BJ (cell line): ENCODE measurements at regions not wholly inside any gene's neighbourhood (a gene's known extent, or its start where the extent isn't known, plus 50 kb on each side); places are given as distances from the start of the nearest gene placed in this dataset.

Experiments
- CTCF ChIA-PET: fragments of 350-600 bp; formaldehyde crosslinking; extraction: SDS; loops from one replicate; lab custom pipeline; 2021; ENCODE audit warnings: antibody characterized with exemption, inconsistent platforms; lab: Yijun Ruan, JAX
- POLR2A ChIA-PET: fragments of 300-600 bp; sonication (Branson Sonifier 250); formaldehyde crosslinking; extraction: SDS; loops from one replicate; lab custom pipeline; 2021; ENCODE audit warnings: antibody characterized with exemption; lab: Charles Lee
- DNase-seq: peaks from one replicate; pipeline ENCODE4 v3.0.0-alpha.2; 2011; ENCODE audit warnings: low read depth
- H3K27me3 ChIP-seq: 2 replicates; pipeline ENCODE4 v1.6.0; 2011; ENCODE audit warnings: low read length; ENCODE audit not compliant: control insufficient read depth, insufficient read depth
- H3K36me3 ChIP-seq: 2 replicates; pipeline ENCODE4 v1.5.1; 2011; ENCODE audit warnings: low read length; ENCODE audit not compliant: control insufficient read depth, insufficient read depth
- H3K4me3 ChIP-seq: 2 replicates; pipeline ENCODE4 v1.5.1; 2011; ENCODE audit warnings: low read depth, mild to moderate bottlenecking, control low read depth, low read length
- TF ChIP-seq, protein P1 (sequence below): IDR thresholded peaks from 2 replicates; pipeline ENCODE4 v1.5.1; 2011; ENCODE audit warnings: low read depth, mild to moderate bottlenecking, control low read depth, inconsistent platforms, low read length, moderate library complexity; ENCODE audit not compliant: insufficient read depth

GRCh38 chr9:18208166-18209059 is 265.5 kb upstream of the ADAMTSL1 start:
- Histone ChIP-seq H3K4me3 (no peak overlapping the region), H3K27me3 (peaks cover 3% of the 10 kb centered on the region), H3K36me3 (no peaks in the 10 kb centered on the region)
- POLR2A ChIA-PET: no interaction called here
- CTCF ChIA-PET: interaction anchor here (0.6 to 2.2 kb wide), 15 partner anchors 14 to 690 kb away, joined by 3 to 21 read pairs (median 3); no protein-coding TSS in a partner anchor
- TF ChIP-seq, protein P1, sequence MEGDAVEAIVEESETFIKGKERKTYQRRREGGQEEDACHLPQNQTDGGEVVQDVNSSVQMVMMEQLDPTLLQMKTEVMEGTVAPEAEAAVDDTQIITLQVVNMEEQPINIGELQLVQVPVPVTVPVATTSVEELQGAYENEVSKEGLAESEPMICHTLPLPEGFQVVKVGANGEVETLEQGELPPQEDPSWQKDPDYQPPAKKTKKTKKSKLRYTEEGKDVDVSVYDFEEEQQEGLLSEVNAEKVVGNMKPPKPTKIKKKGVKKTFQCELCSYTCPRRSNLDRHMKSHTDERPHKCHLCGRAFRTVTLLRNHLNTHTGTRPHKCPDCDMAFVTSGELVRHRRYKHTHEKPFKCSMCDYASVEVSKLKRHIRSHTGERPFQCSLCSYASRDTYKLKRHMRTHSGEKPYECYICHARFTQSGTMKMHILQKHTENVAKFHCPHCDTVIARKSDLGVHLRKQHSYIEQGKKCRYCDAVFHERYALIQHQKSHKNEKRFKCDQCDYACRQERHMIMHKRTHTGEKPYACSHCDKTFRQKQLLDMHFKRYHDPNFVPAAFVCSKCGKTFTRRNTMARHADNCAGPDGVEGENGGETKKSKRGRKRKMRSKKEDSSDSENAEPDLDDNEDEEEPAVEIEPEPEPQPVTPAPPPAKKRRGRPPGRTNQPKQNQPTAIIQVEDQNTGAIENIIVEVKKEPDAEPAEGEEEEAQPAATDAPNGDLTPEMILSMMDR: peak; percentile 62
- DNase-seq: no peak

- TF ChIP-seq, protein P1: no peak
- Histone ChIP-seq H3K4me3 (no peak overlapping the region), H3K36me3 (no peaks in the 10 kb centered on the region), H3K27me3 (peaks cover 1% of the 10 kb centered on the region)
- DNase-seq: no peak
- POLR2A ChIA-PET: no interaction called here
- CTCF ChIA-PET: interaction anchor here (0.6 to 1.3 kb wide), 2 partner anchors 405 to 635 kb away, joined by 3 to 9 read pairs; no protein-coding TSS in a partner anchor
These were observed 258.3 kb upstream of the ADAMTSL1 start for GRCh38 chr9:18215626-18216025.

- TF ChIP-seq, protein P1: no peak
- CTCF ChIA-PET: interaction anchor here (1.1 to 1.3 kb wide), 2 partner anchors 12 to 406 kb away, joined by 3 to 9 read pairs; no protein-coding TSS in a partner anchor
These were observed 257.6 kb upstream of the ADAMTSL1 start for GRCh38 chr9:18216376-18216775.

GRCh38 chr9:18228101-18228500 is 245.9 kb upstream of the ADAMTSL1 start:
- CTCF ChIA-PET: interaction anchor here (0.8 to 1.8 kb wide), 4 partner anchors 11 to 417 kb away, joined by 3 to 6 read pairs (median 4); no protein-coding TSS in a partner anchor
- TF ChIP-seq, protein P1: no peak
- no peaks in the 10 kb centered on the region for H3K27me3 ChIP-seq
- POLR2A ChIA-PET: no interaction called here
- DNase-seq: no peak
- no peak overlapping the region for H3K4me3 ChIP-seq
- H3K36me3 ChIP-seq: no peaks in the 10 kb centered on the region

More at GRCh38 chr9:18216376-18216775, 257.6 kb upstream of the ADAMTSL1 start:
- Histone ChIP-seq H3K27me3 (peaks cover under 1% of the 10 kb centered on the region), H3K4me3 (no peak overlapping the region), H3K36me3 (no peaks in the 10 kb centered on the region)
- no peak for DNase-seq
- POLR2A ChIA-PET: no interaction called here

- ChIA-PET POLR2A (no interaction called here), CTCF (interaction anchor here (1.8 kb wide), 1 partner anchor 419 kb away, joined by 5 read pairs; no protein-coding TSS in a partner anchor)
- DNase-seq: no peak
- no peak overlapping the region for H3K4me3 ChIP-seq
- TF ChIP-seq, protein P1: peak; percentile 10; the same call in 1 of the 2 replicates
- peaks cover 2% of the 10 kb centered on the region; the same call in 1 of the 2 replicates for H3K27me3 ChIP-seq
- no peaks in the 10 kb centered on the region for H3K36me3 ChIP-seq
These were observed 243.8 kb upstream of the ADAMTSL1 start for GRCh38 chr9:18229992-18230676.
